PC-9 (cell line): ENCODE measurements at regions not wholly inside any gene's neighbourhood (a gene's known extent, or its start where the extent isn't known, plus 50 kb on each side); places are given as distances from the start of the nearest gene placed in this dataset.

Experiments used
- BruUV-seq: library from RNA; stranded (reverse); fragments of 400-500 nt; replicated peaks from 2 replicates; lab custom pipeline; 2021; lab: Mats Ljungman, UMichigan
- CTCF ChIA-PET: fragments of 300-600 bp; sonication (Branson Sonifier 250); formaldehyde crosslinking; loops from one replicate; lab custom pipeline; 2022; ENCODE audit warnings: antibody characterized with exemption; lab: Charles Lee
- POLR2A ChIA-PET: fragments of 300-600 bp; sonication (Branson Sonifier 250); formaldehyde crosslinking; loops from one replicate; lab custom pipeline; 2022; ENCODE audit warnings: antibody characterized with exemption; ENCODE audit not compliant: unreplicated experiment; lab: Charles Lee
- DNase-seq, 2 experiments: peaks; one replicate each; pipeline versions ENCODE4 v3.0.0 to v3.0.0-alpha.2; 2015 to 2022; ENCODE audit warnings: mixed read lengths in 1 of 2
- H2AFZ ChIP-seq: fragments of 200-600 bp; sonication (generic); 2 replicates; pipeline ENCODE4 v1.8.1; 2017; ENCODE audit warnings: antibody characterized with exemption
- H3F3A ChIP-seq: fragments of 200-600 bp; sonication (generic); 2 replicates; pipeline ENCODE4 v1.8.1; 2017; ENCODE audit warnings: antibody characterized with exemption, mild to moderate bottlenecking, low read depth; ENCODE audit not compliant: insufficient read depth
- H3K27ac ChIP-seq: fragments of 200-600 bp; sonication (generic); 2 replicates; pipeline ENCODE4 v1.6.1; 2016; ENCODE audit warnings: mixed run types
- H3K27me3 ChIP-seq: fragments of 200-600 bp; sonication (generic); 2 replicates; pipeline ENCODE4 v1.6.1; 2016; ENCODE audit warnings: low read depth, mixed run types; ENCODE audit not compliant: insufficient read depth
- H3K36me3 ChIP-seq: fragments of 200-600 bp; sonication (generic); 2 replicates; pipeline ENCODE4 v1.6.1; 2016; ENCODE audit warnings: low read depth, mixed run types
- H3K4me1 ChIP-seq: fragments of 200-600 bp; sonication (generic); replicated peaks from 2 replicates; pipeline ENCODE4 v1.6.1; 2016; ENCODE audit warnings: mixed run types; ENCODE audit not compliant: insufficient read depth
- H3K4me2 ChIP-seq: fragments of 200-600 bp; sonication (generic); 2 replicates; pipeline ENCODE4 v1.6.1; 2017; ENCODE audit warnings: mixed run types
- H3K4me3 ChIP-seq: fragments of 200-600 bp; sonication (generic); 2 replicates; pipeline ENCODE4 v1.6.1; 2016; ENCODE audit warnings: mixed run types
- H3K79me2 ChIP-seq: fragments of 200-600 bp; sonication (generic); 2 replicates; pipeline ENCODE4 v1.6.1; 2017; ENCODE audit warnings: low read depth, mixed run types
- H3K9me2 ChIP-seq: fragments of 200-600 bp; sonication (generic); 2 replicates; pipeline ENCODE4 v1.8.1; 2017; ENCODE audit warnings: mild to moderate bottlenecking; ENCODE audit not compliant: insufficient read depth
- H3K9me3 ChIP-seq: fragments of 200-600 bp; sonication (generic); 2 replicates; pipeline ENCODE4 v1.8.1; 2016; ENCODE audit warnings: low read depth; ENCODE audit not compliant: insufficient read depth
- H4K20me1 ChIP-seq: fragments of 200-600 bp; sonication (generic); 2 replicates; pipeline ENCODE4 v1.8.1; 2017; ENCODE audit not compliant: insufficient read depth
- CTCF ChIP-seq: fragments of 200-600 bp; sonication (generic); conservative IDR thresholded peaks from 2 replicates; pipeline ENCODE4 v1.6.1; 2017; ENCODE audit warnings: mixed run types, antibody characterized with exemption, mild to moderate bottlenecking, moderate library complexity
- EZH2 ChIP-seq: fragments of 200-600 bp; sonication (generic); IDR thresholded peaks from 2 replicates; pipeline ENCODE4 v1.8.0; 2017; ENCODE audit warnings: antibody characterized with exemption, low read depth
- intact Hi-C: fragments of 100-400 bp; cut with micrococcal nuclease; formaldehyde crosslinking; loops from one replicate; pipeline ENCODE4 v1.10.0; 2022; ENCODE audit not compliant: unreplicated experiment

- intact Hi-C loops = no loop called here
- no peak overlapping the region for H2AFZ ChIP-seq
- CTCF ChIA-PET = no interaction called here
- POLR2A ChIA-PET = no interaction called here
- DNase-seq = no peak
- H4K20me1 ChIP-seq = no peaks in the 10 kb centered on the region
- BruUV-seq = no TSS peak
- H3K4me1 ChIP-seq = peaks cover 10% of the 10 kb centered on the region; the same call in 1 of the 2 replicates
- no peaks in the 10 kb centered on the region for H3K27me3 ChIP-seq
- no peak overlapping the region for H3K4me2 ChIP-seq
- TF ChIP-seq CTCF (no peak), EZH2 (no peak)
- no peaks in the 10 kb centered on the region for H3K36me3 ChIP-seq
- H3K79me2 ChIP-seq = no peaks in the 10 kb centered on the region
- peaks cover 7% of the 10 kb centered on the region; the same call in 1 of the 2 replicates for H3K9me2 ChIP-seq
- no peaks in the 10 kb centered on the region; the same call in 1 of the 2 replicates for H3K9me3 ChIP-seq
- no peak overlapping the region for H3K4me3 ChIP-seq
- H3K27ac ChIP-seq = no peak overlapping the region
- peaks cover under 1% of the 10 kb centered on the region; the same call in 1 of the 2 replicates for H3F3A ChIP-seq
These were observed 124.6 kb upstream of the CYP1B1 start for GRCh38 chr2:38200598-38200997.

GRCh38 chr2:38199127-38199526 lies 123.2 kb upstream of the CYP1B1 start:
- no peak overlapping the region for H3K4me2 ChIP-seq
- peaks cover 9% of the 10 kb centered on the region for H3F3A ChIP-seq
- no peak overlapping the region for H3K4me3 ChIP-seq
- peaks cover under 1% of the 10 kb centered on the region; the same call in 1 of the 2 replicates for H3K9me2 ChIP-seq
- no peak for TF ChIP-seq CTCF
- no peak for TF ChIP-seq EZH2
- H2AFZ ChIP-seq = no peak overlapping the region
- no peak for DNase-seq
- BruUV-seq = no TSS peak
- no peaks in the 10 kb centered on the region for H4K20me1 ChIP-seq
- no peaks in the 10 kb centered on the region for H3K79me2 ChIP-seq
- no peak overlapping the region for H3K27ac ChIP-seq
- intact Hi-C loops = no loop called here
- ChIA-PET POLR2A (no interaction called here), CTCF (no interaction called here)
- peaks cover 25% of the 10 kb centered on the region for H3K4me1 ChIP-seq
- H3K27me3 ChIP-seq = no peaks in the 10 kb centered on the region
- H3K36me3 ChIP-seq = no peaks in the 10 kb centered on the region
- no peaks in the 10 kb centered on the region for H3K9me3 ChIP-seq

GRCh38 chr2:38194751-38195150 lies 118.8 kb upstream of the CYP1B1 start:
- CTCF ChIA-PET = interaction anchor here (0.6 kb wide), 1 partner anchor 55 kb away, joined by 3 read pairs; no protein-coding TSS in a partner anchor
- Histone ChIP-seq H2AFZ (no peak overlapping the region; the same call in 1 of the 2 replicates), H3K4me2 (peak overlapping the region; percentile 34), H3K9me3 (peaks cover 4% of the 10 kb centered on the region; the same call in 1 of the 2 replicates), H3F3A (peaks cover 9% of the 10 kb centered on the region), H3K27me3 (no peaks in the 10 kb centered on the region), H3K36me3 (no peaks in the 10 kb centered on the region), H3K4me1 (peaks cover 38% of the 10 kb centered on the region), H3K27ac (peak overlapping the region; percentile 38), H3K9me2 (no peaks in the 10 kb centered on the region), H3K4me3 (no peak overlapping the region), H3K79me2 (no peaks in the 10 kb centered on the region), H4K20me1 (no peaks in the 10 kb centered on the region)
- POLR2A ChIA-PET = no interaction called here
- TF ChIP-seq CTCF (no peak), EZH2 (no peak)
- DNase-seq = peak in 1 of 2 experiments; percentile 86
- intact Hi-C loops = no loop called here
- BruUV-seq = no TSS peak
